PC-9 (cell line): ENCODE measurements at regions not wholly inside any gene's neighbourhood (a gene's known extent, or its start where the extent isn't known, plus 50 kb on each side); places are given as distances from the start of the nearest gene placed in this dataset.

Experiments
- BruUV-seq: library from RNA; stranded (reverse); fragments of 400-500 nt; replicated peaks from 2 replicates; lab custom pipeline; 2021; lab: Mats Ljungman, UMichigan
- CTCF ChIA-PET: fragments of 300-600 bp; sonication (Branson Sonifier 250); formaldehyde crosslinking; loops from one replicate; lab custom pipeline; 2022; ENCODE audit warnings: antibody characterized with exemption; lab: Charles Lee
- POLR2A ChIA-PET: fragments of 300-600 bp; sonication (Branson Sonifier 250); formaldehyde crosslinking; loops from one replicate; lab custom pipeline; 2022; ENCODE audit warnings: antibody characterized with exemption; ENCODE audit not compliant: unreplicated experiment; lab: Charles Lee
- DNase-seq, 2 experiments: peaks; one replicate each; pipeline versions ENCODE4 v3.0.0 to v3.0.0-alpha.2; 2015 to 2022; ENCODE audit warnings: mixed read lengths in 1 of 2
- H2AFZ ChIP-seq: fragments of 200-600 bp; sonication (generic); 2 replicates; pipeline ENCODE4 v1.8.1; 2017; ENCODE audit warnings: antibody characterized with exemption
- H3F3A ChIP-seq: fragments of 200-600 bp; sonication (generic); 2 replicates; pipeline ENCODE4 v1.8.1; 2017; ENCODE audit warnings: antibody characterized with exemption, mild to moderate bottlenecking, low read depth; ENCODE audit not compliant: insufficient read depth
- H3K27ac ChIP-seq: fragments of 200-600 bp; sonication (generic); 2 replicates; pipeline ENCODE4 v1.6.1; 2016; ENCODE audit warnings: mixed run types
- H3K27me3 ChIP-seq: fragments of 200-600 bp; sonication (generic); 2 replicates; pipeline ENCODE4 v1.6.1; 2016; ENCODE audit warnings: low read depth, mixed run types; ENCODE audit not compliant: insufficient read depth
- H3K36me3 ChIP-seq: fragments of 200-600 bp; sonication (generic); 2 replicates; pipeline ENCODE4 v1.6.1; 2016; ENCODE audit warnings: low read depth, mixed run types
- H3K4me1 ChIP-seq: fragments of 200-600 bp; sonication (generic); replicated peaks from 2 replicates; pipeline ENCODE4 v1.6.1; 2016; ENCODE audit warnings: mixed run types; ENCODE audit not compliant: insufficient read depth
- H3K4me2 ChIP-seq: fragments of 200-600 bp; sonication (generic); 2 replicates; pipeline ENCODE4 v1.6.1; 2017; ENCODE audit warnings: mixed run types
- H3K4me3 ChIP-seq: fragments of 200-600 bp; sonication (generic); 2 replicates; pipeline ENCODE4 v1.6.1; 2016; ENCODE audit warnings: mixed run types
- H3K79me2 ChIP-seq: fragments of 200-600 bp; sonication (generic); 2 replicates; pipeline ENCODE4 v1.6.1; 2017; ENCODE audit warnings: low read depth, mixed run types
- H3K9me2 ChIP-seq: fragments of 200-600 bp; sonication (generic); 2 replicates; pipeline ENCODE4 v1.8.1; 2017; ENCODE audit warnings: mild to moderate bottlenecking; ENCODE audit not compliant: insufficient read depth
- H3K9me3 ChIP-seq: fragments of 200-600 bp; sonication (generic); 2 replicates; pipeline ENCODE4 v1.8.1; 2016; ENCODE audit warnings: low read depth; ENCODE audit not compliant: insufficient read depth
- H4K20me1 ChIP-seq: fragments of 200-600 bp; sonication (generic); 2 replicates; pipeline ENCODE4 v1.8.1; 2017; ENCODE audit not compliant: insufficient read depth
- EZH2 ChIP-seq: fragments of 200-600 bp; sonication (generic); IDR thresholded peaks from 2 replicates; pipeline ENCODE4 v1.8.0; 2017; ENCODE audit warnings: antibody characterized with exemption, low read depth
- intact Hi-C: fragments of 100-400 bp; cut with micrococcal nuclease; formaldehyde crosslinking; loops from one replicate; pipeline ENCODE4 v1.10.0; 2022; ENCODE audit not compliant: unreplicated experiment
- TF ChIP-seq, protein P1 (sequence below): fragments of 200-600 bp; sonication (generic); conservative IDR thresholded peaks from 2 replicates; pipeline ENCODE4 v1.6.1; 2017; ENCODE audit warnings: mixed run types, antibody characterized with exemption, mild to moderate bottlenecking, moderate library complexity

- POLR2A ChIA-PET = no interaction called here
- Histone ChIP-seq H3K4me1 (peaks cover 15% of the 10 kb centered on the region), H3K4me3 (no peak overlapping the region), H3K36me3 (no peaks in the 10 kb centered on the region), H3K79me2 (no peaks in the 10 kb centered on the region), H3F3A (0 out of 2 replicates have a peak, but pooled peaks cover 4% of the 10 kb centered on the region), H3K27me3 (no peaks in the 10 kb centered on the region), H2AFZ (no peak overlapping the region), H3K9me2 (no peaks in the 10 kb centered on the region; the same call in 1 of the 2 replicates), H3K27ac (peak overlapping the region; percentile 61), H4K20me1 (no peaks in the 10 kb centered on the region), H3K4me2 (peak overlapping the region; percentile 37; the same call in 1 of the 2 replicates), H3K9me3 (no peaks in the 10 kb centered on the region)
- CTCF ChIA-PET = no interaction called here
- TF ChIP-seq EZH2 = no peak
- TF ChIP-seq, protein P1, sequence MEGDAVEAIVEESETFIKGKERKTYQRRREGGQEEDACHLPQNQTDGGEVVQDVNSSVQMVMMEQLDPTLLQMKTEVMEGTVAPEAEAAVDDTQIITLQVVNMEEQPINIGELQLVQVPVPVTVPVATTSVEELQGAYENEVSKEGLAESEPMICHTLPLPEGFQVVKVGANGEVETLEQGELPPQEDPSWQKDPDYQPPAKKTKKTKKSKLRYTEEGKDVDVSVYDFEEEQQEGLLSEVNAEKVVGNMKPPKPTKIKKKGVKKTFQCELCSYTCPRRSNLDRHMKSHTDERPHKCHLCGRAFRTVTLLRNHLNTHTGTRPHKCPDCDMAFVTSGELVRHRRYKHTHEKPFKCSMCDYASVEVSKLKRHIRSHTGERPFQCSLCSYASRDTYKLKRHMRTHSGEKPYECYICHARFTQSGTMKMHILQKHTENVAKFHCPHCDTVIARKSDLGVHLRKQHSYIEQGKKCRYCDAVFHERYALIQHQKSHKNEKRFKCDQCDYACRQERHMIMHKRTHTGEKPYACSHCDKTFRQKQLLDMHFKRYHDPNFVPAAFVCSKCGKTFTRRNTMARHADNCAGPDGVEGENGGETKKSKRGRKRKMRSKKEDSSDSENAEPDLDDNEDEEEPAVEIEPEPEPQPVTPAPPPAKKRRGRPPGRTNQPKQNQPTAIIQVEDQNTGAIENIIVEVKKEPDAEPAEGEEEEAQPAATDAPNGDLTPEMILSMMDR = no peak
- intact Hi-C loops = no loop called here
- no TSS peak for BruUV-seq
- no peak for DNase-seq
Observed at GRCh38 chr10:110447886-110448285, 49.8 kb upstream of the DUSP5 start.
